HG03064 (cell line): ENCODE measurements at regions not wholly inside any gene's neighbourhood (a gene's known extent, or its start where the extent isn't known, plus 50 kb on each side); places are given as distances from the start of the nearest gene placed in this dataset.
"Not testable (repeated sequence)": the region's sequence is repeated elsewhere in the genome, so short reads cannot be mapped to it uniquely, and the experiment has no call there.

Experiments
- ATAC-seq: cut with Tn5 transposase; IDR thresholded peaks from one replicate; pipeline ENCODE4 v1.9.1; 2021; ENCODE audit warnings: low read depth; ENCODE audit not compliant: unreplicated experiment

GRCh38 chr1:117702654-117703053 lies 96.8 kb downstream of the TENT5C start:
- no peak for ATAC-seq

- ATAC-seq = no peak
These were observed 101.5 kb downstream of the TENT5C start for GRCh38 chr1:117707371-117707770.

GRCh38 chr1:117708323-117709248 lies 102.7 kb downstream of the TENT5C start:
- ATAC-seq = no peak

GRCh38 chr1:117709249-117709691 lies 103.4 kb downstream of the TENT5C start:
- no peak for ATAC-seq

- ATAC-seq = no peak
These were observed 104.9 kb downstream of the TENT5C start for GRCh38 chr1:117710710-117711109.

GRCh38 chr1:117712621-117713020 lies 106.8 kb downstream of the TENT5C start:
- ATAC-seq = no peak

- no peak for ATAC-seq
These were observed 108.7 kb downstream of the TENT5C start for GRCh38 chr1:117714546-117714945.

- not testable (repeated sequence) for ATAC-seq
These were observed 110.2 kb downstream of the TENT5C start for GRCh38 chr1:117716030-117716429.

GRCh38 chr1:117717980-117718379 lies 112.1 kb downstream of the TENT5C start:
- ATAC-seq = not testable (repeated sequence)

GRCh38 chr1:117718596-117718995 lies 112.7 kb downstream of the TENT5C start:
- not testable (repeated sequence) for ATAC-seq

- ATAC-seq = no peak
These were observed 113.2 kb downstream of the TENT5C start for GRCh38 chr1:117719004-117719403.

GRCh38 chr1:117732065-117732797 lies 126.4 kb downstream of the TENT5C start:
- ATAC-seq = no peak

GRCh38 chr1:117732956-117733355 lies 127.1 kb downstream of the TENT5C start:
- no peak for ATAC-seq

GRCh38 chr1:117734403-117734802 lies 128.6 kb downstream of the TENT5C start:
- no peak for ATAC-seq

- ATAC-seq = no peak
These were observed 129.5 kb downstream of the TENT5C start for GRCh38 chr1:117735045-117735992.

GRCh38 chr1:117739504-117739903 lies 133.7 kb downstream of the TENT5C start:
- ATAC-seq = no peak

- ATAC-seq = no peak
These were observed 134.6 kb downstream of the TENT5C start for GRCh38 chr1:117740496-117740895.

- not testable (repeated sequence) for ATAC-seq
These were observed 140.7 kb downstream of the TENT5C start for GRCh38 chr1:117746565-117746964.

- ATAC-seq = no peak
These were observed 141.8 kb downstream of the TENT5C start for GRCh38 chr1:117747605-117748004.

- ATAC-seq = no peak
These were observed 145.5 kb downstream of the TENT5C start for GRCh38 chr1:117751321-117751720.
